Endothelial cell of umbilical vein (primary cell): ENCODE measurements at regions not wholly inside any gene's neighbourhood (a gene's known extent, or its start where the extent isn't known, plus 50 kb on each side); places are given as distances from the start of the nearest gene placed in this dataset.

Experiments used
- BruUV-seq: library from RNA; stranded (reverse); fragments of 400-500 nt; replicated peaks from 2 replicates; lab custom pipeline; 2021; lab: Mats Ljungman, UMichigan
- CTCF ChIA-PET: fragments of 300-600, 350-600 bp; sonication (Branson Sonifier 250); formaldehyde crosslinking; loops from one replicate; lab custom pipeline; 2021; ENCODE audit warnings: antibody characterized with exemption, inconsistent platforms; lab: Charles Lee
- POLR2A ChIA-PET: fragments of 300-600, 350-600 bp; sonication (Branson Sonifier 250); formaldehyde crosslinking; loops from one replicate; lab custom pipeline; 2021; ENCODE audit warnings: antibody characterized with exemption, inconsistent platforms; lab: Charles Lee
- DNase-seq: peaks from one replicate; pipeline ENCODE4 v3.0.0-alpha.2; 2011; ENCODE audit warnings: low read depth, low spot score
- FAIRE-seq: peaks from 2 replicates; lab custom pipeline; 2011; peaks lifted over from hg19 to GRCh38; lab: Jason Lieb, UNC
- H2AFZ ChIP-seq: 2 replicates; pipeline ENCODE4 v1.6.0; 2012; ENCODE audit warnings: low read depth, low read length, control low read depth, inconsistent platforms
- H3K27ac ChIP-seq: 2 replicates; pipeline ENCODE4 v1.5.1; 2011; ENCODE audit warnings: low read depth, mild to moderate bottlenecking, control low read depth, low read length, moderate library complexity; ENCODE audit not compliant: insufficient read depth
- H3K27me3 ChIP-seq, 2 experiments: 2 replicates each; pipeline versions ENCODE4 v1.6.0 to v1.6.1; 2011; ENCODE audit warnings: low read length in 2 of 2, mixed read lengths in 1 of 2; ENCODE audit not compliant: control insufficient read depth in 2 of 2, insufficient read depth in 2 of 2
- H3K36me3 ChIP-seq, 2 experiments: 2 replicates in 1 of 2; 3 replicates in 1 of 2; pipeline ENCODE4 v1.5.1; 2011; ENCODE audit warnings: low read length in 2 of 2, mild to moderate bottlenecking in 1 of 2, moderate library complexity in 1 of 2; ENCODE audit not compliant: control insufficient read depth in 2 of 2, insufficient read depth in 2 of 2; ENCODE audit errors: extremely low read depth in 1 of 2
- H3K4me1 ChIP-seq: 3 replicates; pipeline ENCODE4 v1.5.1; 2011; ENCODE audit warnings: mild to moderate bottlenecking, low read length; ENCODE audit not compliant: control insufficient read depth, insufficient read depth; ENCODE audit errors: extremely low read depth
- H3K4me2 ChIP-seq: 2 replicates; pipeline ENCODE4 v1.6.1; 2011; ENCODE audit warnings: low read length, control low read depth, mixed read lengths; ENCODE audit not compliant: insufficient read depth
- H3K4me3 ChIP-seq, 3 experiments: fragments of 200-600 bp in 1 of 3; sonication (generic), shearing (Covaris generic) in 1 of 3; replicated peaks in 1 of 3; 2 replicates each; pipeline ENCODE4 v1.5.1; 2011 to 2016; ENCODE audit warnings: control low read depth in 3 of 3, low read length in 3 of 3, mild to moderate bottlenecking in 2 of 3, inconsistent platforms in 1 of 3, low read depth in 1 of 3, moderate library complexity in 1 of 3; ENCODE audit not compliant: insufficient read depth in 1 of 3
- H3K79me2 ChIP-seq: 2 replicates; pipeline ENCODE4 v1.6.0; 2012; ENCODE audit warnings: low read length, inconsistent platforms; ENCODE audit not compliant: control insufficient read depth, insufficient read depth
- H3K9ac ChIP-seq: replicated peaks from 2 replicates; pipeline ENCODE3; 2011; ENCODE audit warnings: low read length, control low read depth; ENCODE audit not compliant: insufficient read depth; ENCODE audit errors: extremely low read depth
- H3K9me1 ChIP-seq: replicated peaks from 3 replicates; pipeline ENCODE4 v1.6.0; 2011; ENCODE audit warnings: mild to moderate bottlenecking, low read length; ENCODE audit not compliant: control insufficient read depth, insufficient read depth; ENCODE audit errors: extremely low read depth
- H3K9me3 ChIP-seq: replicated peaks from 2 replicates; pipeline ENCODE4 v1.5.1; 2012; ENCODE audit warnings: low read length, inconsistent platforms; ENCODE audit not compliant: control insufficient read depth, insufficient read depth
- H4K20me1 ChIP-seq: replicated peaks from 2 replicates; pipeline ENCODE3; 2011; ENCODE audit warnings: mild to moderate bottlenecking, low read length; ENCODE audit not compliant: control insufficient read depth, insufficient read depth; ENCODE audit errors: extremely low read depth
- CTCF ChIP-seq, 2 donors: IDR thresholded peaks; 1 replicate in 1 of 2; 2 replicates in 1 of 2; pipeline ENCODE4 v1.5.1; 2011; ENCODE audit warnings: low read length in 2 of 2, mild to moderate bottlenecking in 2 of 2, moderate library complexity in 2 of 2, control low read depth in 1 of 2, inconsistent platforms in 1 of 2, low read depth in 1 of 2; ENCODE audit not compliant: insufficient read depth in 1 of 2; ENCODE audit errors: extremely low read depth in 1 of 2
- EZH2 ChIP-seq: IDR thresholded peaks from 2 replicates; pipeline ENCODE4 v1.6.1; 2012; ENCODE audit warnings: borderline replicate concordance, low read depth, mild to moderate bottlenecking, moderate library complexity, low read length, inconsistent platforms; ENCODE audit not compliant: severe bottlenecking
- FOS ChIP-seq: IDR thresholded peaks from 2 replicates; pipeline ENCODE4 v1.6.1; 2011; ENCODE audit warnings: mild to moderate bottlenecking, low read length, moderate library complexity, borderline replicate concordance; ENCODE audit not compliant: insufficient read depth
- GATA2 ChIP-seq: IDR thresholded peaks from 2 replicates; pipeline ENCODE4 v1.7.0; 2011; ENCODE audit warnings: low read depth, mild to moderate bottlenecking, moderate library complexity, mixed read lengths, low read length; ENCODE audit not compliant: insufficient read length, insufficient read depth
- JUN ChIP-seq: IDR thresholded peaks from 2 replicates; pipeline ENCODE4 v1.6.1; 2011; ENCODE audit warnings: borderline replicate concordance, low read depth; ENCODE audit not compliant: insufficient read length, insufficient read depth
- MAX ChIP-seq: IDR thresholded peaks from 2 replicates; pipeline ENCODE4 v1.6.1; 2011; ENCODE audit not compliant: insufficient read depth, insufficient read length
- MYC ChIP-seq: IDR thresholded peaks from one replicate; pipeline ENCODE4 v1.6.1; 2011; ENCODE audit warnings: mild to moderate bottlenecking, low read depth, low read length
- POLR2A ChIP-seq: IDR thresholded peaks from 2 replicates; pipeline ENCODE4 v1.6.1; 2012; ENCODE audit warnings: low read depth, mild to moderate bottlenecking, control low read depth, low read length
- POLR2AphosphoS5 ChIP-seq: IDR thresholded peaks from 2 replicates; pipeline ENCODE4 v1.6.1; 2012; ENCODE audit warnings: low read depth, mild to moderate bottlenecking, control low read depth, low read length, moderate library complexity; ENCODE audit not compliant: insufficient read depth
- dilution Hi-C: fragments of 300-500 bp; cut with MboI; formaldehyde crosslinking; loops from one replicate; pipeline ENCODE4 v1.15.0; 2019; ENCODE audit warnings: low sequenced_read_pairs; ENCODE audit not compliant: extremely low pct_ligation_motif_present
- intact Hi-C: fragments of 100-400 bp; cut with micrococcal nuclease; formaldehyde crosslinking; loops from one replicate; pipeline ENCODE4 v1.10.0; 2022

- H3K4me1 ChIP-seq = no peaks in the 10 kb centered on the region
- H3K4me3 ChIP-seq = no peak overlapping the region
- no peak for FAIRE-seq
- H3K27ac ChIP-seq = no peak overlapping the region
- BruUV-seq = no TSS peak
- CTCF ChIA-PET = interaction anchor here (1.3 kb wide), 1 partner anchor 171 kb away, joined by 3 read pairs; no protein-coding TSS in a partner anchor
- no peak overlapping the region for H3K9ac ChIP-seq
- H3K79me2 ChIP-seq = no peaks in the 10 kb centered on the region
- no peak for DNase-seq
- no peaks in the 10 kb centered on the region for H3K27me3 ChIP-seq
- no peak overlapping the region for H3K4me2 ChIP-seq
- POLR2A ChIA-PET = no interaction called here
- TF ChIP-seq GATA2 = no peak
- TF ChIP-seq MAX = no peak
- TF ChIP-seq EZH2 = no peak
- no peak for TF ChIP-seq CTCF (IDR thresholded peaks at IDR 0.05; ENCODE audit: extremely low read depth in 1 of 2, insufficient read depth in 1 of 2, low read depth in 1 of 2, low read length in 2 of 2)
- TF ChIP-seq POLR2AphosphoS5 = no peak
- no peak for TF ChIP-seq MYC
- no peak for TF ChIP-seq JUN
- no peak for TF ChIP-seq FOS
- no peak for TF ChIP-seq POLR2A
- H3K36me3 ChIP-seq = no peaks in the 10 kb centered on the region
- H3K9me3 ChIP-seq = no peaks in the 10 kb centered on the region
- no peaks in the 10 kb centered on the region for H4K20me1 ChIP-seq
- H3K9me1 ChIP-seq = no peaks in the 10 kb centered on the region
- intact Hi-C loops = no loop called here
- H2AFZ ChIP-seq = no peak overlapping the region
- dilution Hi-C loops = no loop called here
These were observed 323.8 kb downstream of the PRELID2 start for GRCh38 chr5:145511351-145511750.
